ENCODE measurements at regions not wholly inside any gene's neighbourhood (a gene's known extent, or its start where the extent isn't known, plus 50 kb on each side); places are given as distances from the start of the nearest gene placed in this dataset.

- Mint-ChIP-seq H3K27me3 (peaks cover 9% of the 10 kb centered on the region), H3K36me3 (ENCODE audit: low read depth) (no peaks in the 10 kb centered on the region), H3K4me3 (no peak overlapping the region), H3K4me1 (peaks cover 17% of the 10 kb centered on the region), H3K9me3 (no peaks in the 10 kb centered on the region), H3K27ac (no peak overlapping the region)
- intact Hi-C loops (cut with micrococcal nuclease): no loop called here
- peak; percentile 50 for DNase-seq
These were observed 211.0 kb upstream of the RAB4A start for GRCh38 chr1:229059671-229060539.

GRCh38 chr1:229062135-229062534 is 208.8 kb upstream of the RAB4A start:
- DNase-seq: no peak
- H3K36me3 Mint-ChIP-seq (ENCODE audit: low read depth): no peaks in the 10 kb centered on the region
- H3K27ac Mint-ChIP-seq: no peak overlapping the region
- no peak overlapping the region for H3K4me3 Mint-ChIP-seq
- H3K9me3 Mint-ChIP-seq: no peaks in the 10 kb centered on the region
- intact Hi-C loops (cut with micrococcal nuclease): no loop called here
- H3K4me1 Mint-ChIP-seq: peaks cover 17% of the 10 kb centered on the region
- H3K27me3 Mint-ChIP-seq: peaks cover 13% of the 10 kb centered on the region

GRCh38 chr1:229063154-229063773 is 207.6 kb upstream of the RAB4A start:
- H3K27me3 Mint-ChIP-seq: peaks cover 16% of the 10 kb centered on the region
- no peak overlapping the region for H3K4me3 Mint-ChIP-seq
- no peaks in the 10 kb centered on the region for H3K9me3 Mint-ChIP-seq
- DNase-seq: peak; percentile 41
- H3K4me1 Mint-ChIP-seq: peaks cover 15% of the 10 kb centered on the region
- H3K36me3 Mint-ChIP-seq (ENCODE audit: low read depth): no peaks in the 10 kb centered on the region
- intact Hi-C loops (cut with micrococcal nuclease): no loop called here
- no peak overlapping the region for H3K27ac Mint-ChIP-seq

- DNase-seq: peak; percentile 35
- intact Hi-C loops (cut with micrococcal nuclease): no loop called here
- Mint-ChIP-seq H3K27ac (no peak overlapping the region), H3K9me3 (no peaks in the 10 kb centered on the region), H3K36me3 (ENCODE audit: low read depth) (no peaks in the 10 kb centered on the region), H3K4me3 (no peak overlapping the region), H3K4me1 (peaks cover 13% of the 10 kb centered on the region), H3K27me3 (peaks cover 16% of the 10 kb centered on the region)
These were observed 206.4 kb upstream of the RAB4A start for GRCh38 chr1:229064320-229065168.

- H3K9me3 Mint-ChIP-seq: no peaks in the 10 kb centered on the region
- peaks cover 10% of the 10 kb centered on the region for H3K4me1 Mint-ChIP-seq
- H3K27ac Mint-ChIP-seq: no peak overlapping the region
- H3K36me3 Mint-ChIP-seq (ENCODE audit: low read depth): no peaks in the 10 kb centered on the region
- intact Hi-C loops (cut with micrococcal nuclease): no loop called here
- no peak for DNase-seq
- no peak overlapping the region for H3K4me3 Mint-ChIP-seq
- peaks cover 16% of the 10 kb centered on the region for H3K27me3 Mint-ChIP-seq
These were observed 205.3 kb upstream of the RAB4A start for GRCh38 chr1:229065613-229066012.

- Mint-ChIP-seq H3K9me3 (no peaks in the 10 kb centered on the region), H3K4me1 (peaks cover 10% of the 10 kb centered on the region), H3K36me3 (ENCODE audit: low read depth) (no peaks in the 10 kb centered on the region), H3K4me3 (no peak overlapping the region), H3K27me3 (peaks cover 16% of the 10 kb centered on the region), H3K27ac (no peak overlapping the region)
- intact Hi-C loops (cut with micrococcal nuclease): no loop called here
- DNase-seq: no peak
These were observed 204.3 kb upstream of the RAB4A start for GRCh38 chr1:229066591-229066990.

- H3K4me1 Mint-ChIP-seq: peaks cover 10% of the 10 kb centered on the region
- H3K9me3 Mint-ChIP-seq: no peaks in the 10 kb centered on the region
- H3K27ac Mint-ChIP-seq: no peak overlapping the region
- H3K4me3 Mint-ChIP-seq: no peak overlapping the region
- no peaks in the 10 kb centered on the region for H3K36me3 Mint-ChIP-seq (ENCODE audit: low read depth)
- DNase-seq: no peak
- intact Hi-C loops (cut with micrococcal nuclease): no loop called here
- H3K27me3 Mint-ChIP-seq: peaks cover 16% of the 10 kb centered on the region
These were observed 203.4 kb upstream of the RAB4A start for GRCh38 chr1:229067546-229067945.

- DNase-seq: no peak
- H3K4me3 Mint-ChIP-seq: no peak overlapping the region
- H3K9me3 Mint-ChIP-seq: no peaks in the 10 kb centered on the region
- H3K27ac Mint-ChIP-seq: no peak overlapping the region
- H3K4me1 Mint-ChIP-seq: peaks cover 10% of the 10 kb centered on the region
- intact Hi-C loops (cut with micrococcal nuclease): no loop called here
- H3K36me3 Mint-ChIP-seq (ENCODE audit: low read depth): no peaks in the 10 kb centered on the region
- peaks cover 14% of the 10 kb centered on the region for H3K27me3 Mint-ChIP-seq
These were observed 202.5 kb upstream of the RAB4A start for GRCh38 chr1:229068270-229068987.

- Mint-ChIP-seq H3K4me3 (no peak overlapping the region), H3K27ac (no peak overlapping the region), H3K36me3 (ENCODE audit: low read depth) (no peaks in the 10 kb centered on the region), H3K27me3 (peaks cover 14% of the 10 kb centered on the region), H3K9me3 (no peaks in the 10 kb centered on the region), H3K4me1 (peaks cover 10% of the 10 kb centered on the region)
- intact Hi-C loops (cut with micrococcal nuclease): no loop called here
- no peak for DNase-seq
These were observed 201.7 kb upstream of the RAB4A start for GRCh38 chr1:229069176-229069575.

- Mint-ChIP-seq H3K27me3 (peaks cover 13% of the 10 kb centered on the region), H3K9me3 (no peaks in the 10 kb centered on the region), H3K4me1 (peaks cover 10% of the 10 kb centered on the region), H3K27ac (no peak overlapping the region), H3K36me3 (ENCODE audit: low read depth) (no peaks in the 10 kb centered on the region), H3K4me3 (no peak overlapping the region)
- no peak for DNase-seq
- intact Hi-C loops (cut with micrococcal nuclease): no loop called here
These were observed 200.7 kb upstream of the RAB4A start for GRCh38 chr1:229070168-229070567.

GRCh38 chr1:229073251-229073650 is 197.7 kb upstream of the RAB4A start:
- DNase-seq: no peak
- intact Hi-C loops (cut with micrococcal nuclease): no loop called here
- H3K9me3 Mint-ChIP-seq: no peaks in the 10 kb centered on the region

GRCh38 chr1:229075217-229075616 is 195.7 kb upstream of the RAB4A start:
- intact Hi-C loops (cut with micrococcal nuclease): no loop called here
- Mint-ChIP-seq H3K27ac (no peak overlapping the region), H3K4me3 (no peak overlapping the region), H3K27me3 (peaks cover 6% of the 10 kb centered on the region), H3K9me3 (no peaks in the 10 kb centered on the region), H3K36me3 (ENCODE audit: low read depth) (no peaks in the 10 kb centered on the region), H3K4me1 (peaks cover 5% of the 10 kb centered on the region)
- DNase-seq: no peak

More at GRCh38 chr1:229073251-229073650, 197.7 kb upstream of the RAB4A start:
- peaks cover 6% of the 10 kb centered on the region for H3K27me3 Mint-ChIP-seq
- H3K4me1 Mint-ChIP-seq: peaks cover 6% of the 10 kb centered on the region
- H3K4me3 Mint-ChIP-seq: no peak overlapping the region
- H3K36me3 Mint-ChIP-seq (ENCODE audit: low read depth): no peaks in the 10 kb centered on the region
- no peak overlapping the region for H3K27ac Mint-ChIP-seq

- no peak for DNase-seq
- no peaks in the 10 kb centered on the region for H3K36me3 Mint-ChIP-seq (ENCODE audit: low read depth)
- peaks cover 5% of the 10 kb centered on the region for H3K4me1 Mint-ChIP-seq
- H3K27ac Mint-ChIP-seq: no peak overlapping the region
- H3K9me3 Mint-ChIP-seq: no peaks in the 10 kb centered on the region
- H3K27me3 Mint-ChIP-seq: peaks cover 6% of the 10 kb centered on the region
- H3K4me3 Mint-ChIP-seq: no peak overlapping the region
- intact Hi-C loops (cut with micrococcal nuclease): no loop called here
These were observed 195.2 kb upstream of the RAB4A start for GRCh38 chr1:229075716-229076115.

Measured in activated CD4-positive, alpha-beta T cell treated with anti-CD3 and anti-CD28 coated beads, Interleukin-2, amount 10 ng/mL, durations not matched to agents 24 days and 14 days (primary cell).